ENCODE measurements at regions not wholly inside any gene's neighbourhood (a gene's known extent, or its start where the extent isn't known, plus 50 kb on each side); places are given as distances from the start of the nearest gene placed in this dataset.

GRCh38 chr17:79167486-79167885 lies 92.9 kb downstream of the ENGASE start:
- Histone ChIP-seq H3K4me3 (no peak overlapping the region), H3K27ac (no peak overlapping the region), H3K4me1 (no peaks in the 10 kb centered on the region), H3K9me3 (no peaks in the 10 kb centered on the region), H3K36me3 (no peaks in the 10 kb centered on the region), H3K27me3 (peaks cover 0 to 48% of the 10 kb centered on the region in 2 donors)
- WGBS, 2 donors = 82 to 84% methylated on average over 14 of the region's 14 CpGs
- TF ChIP-seq POLR2A (IDR thresholded peaks at IDR 0.05) = no peak
- no peak for TF ChIP-seq CTCF (IDR thresholded peaks at IDR 0.05)
- no peak for TF ChIP-seq EP300 (IDR thresholded peaks at IDR 0.05)
- no peak for DNase-seq (ENCODE audit: low spot score in 2 of 2)

GRCh38 chr17:79165756-79166473 lies 91.3 kb downstream of the ENGASE start:
- no peak for DNase-seq (ENCODE audit: low spot score in 2 of 2)
- no peak overlapping the region for H3K4me3 ChIP-seq
- no peak for TF ChIP-seq POLR2A (IDR thresholded peaks at IDR 0.05)
- no peak for TF ChIP-seq EP300 (IDR thresholded peaks at IDR 0.05)
- no peak for TF ChIP-seq CTCF (IDR thresholded peaks at IDR 0.05)
- no peaks in the 10 kb centered on the region for H3K4me1 ChIP-seq
- peaks cover 0 to 54% of the 10 kb centered on the region in 2 donors for H3K27me3 ChIP-seq
- H3K27ac ChIP-seq = no peak overlapping the region
- no peaks in the 10 kb centered on the region for H3K9me3 ChIP-seq
- 68 to 73% methylated on average over 22 to 23 of the region's 24 CpGs for WGBS, 2 donors
- H3K36me3 ChIP-seq = no peaks in the 10 kb centered on the region

- Histone ChIP-seq H3K9me3 (no peaks in the 10 kb centered on the region), H3K4me1 (no peaks in the 10 kb centered on the region), H3K27ac (no peak overlapping the region), H3K27me3 (peaks cover 0 to 56% of the 10 kb centered on the region in 2 donors), H3K36me3 (no peaks in the 10 kb centered on the region), H3K4me3 (no peak overlapping the region)
- WGBS, 2 donors = 44 to 57% methylated on average over 21 of the region's 21 CpGs
- DNase-seq (ENCODE audit: low spot score in 2 of 2) = no peak
- TF ChIP-seq POLR2A (IDR thresholded peaks at IDR 0.05) = no peak
- TF ChIP-seq EP300 (IDR thresholded peaks at IDR 0.05) = no peak
- TF ChIP-seq CTCF (IDR thresholded peaks at IDR 0.05) = no peak
Observed at GRCh38 chr17:79164913-79165695, 90.5 kb downstream of the ENGASE start.

- H3K27ac ChIP-seq = no peak overlapping the region
- 79 to 84% methylated on average over 11 to 16 of the region's 16 CpGs for WGBS, 2 donors
- H3K36me3 ChIP-seq = no peaks in the 10 kb centered on the region
- no peak overlapping the region for H3K4me3 ChIP-seq
- H3K27me3 ChIP-seq = peaks cover 0 to 63% of the 10 kb centered on the region in 2 donors
- no peaks in the 10 kb centered on the region for H3K9me3 ChIP-seq
- no peak for TF ChIP-seq EP300 (IDR thresholded peaks at IDR 0.05)
- no peak for TF ChIP-seq POLR2A (IDR thresholded peaks at IDR 0.05)
- no peak for TF ChIP-seq CTCF (IDR thresholded peaks at IDR 0.05)
- DNase-seq (ENCODE audit: low spot score in 2 of 2) = no peak
- no peaks in the 10 kb centered on the region for H3K4me1 ChIP-seq
Observed at GRCh38 chr17:79164408-79164807, 89.8 kb downstream of the ENGASE start.

- DNase-seq (ENCODE audit: low spot score in 2 of 2) = no peak
- no peak for TF ChIP-seq EP300 (IDR thresholded peaks at IDR 0.05)
- TF ChIP-seq POLR2A (IDR thresholded peaks at IDR 0.05) = no peak
- TF ChIP-seq CTCF (IDR thresholded peaks at IDR 0.05) = no peak
- WGBS, 2 donors = 63 to 76% methylated on average over 8 to 12 of the region's 12 CpGs
- H3K36me3 ChIP-seq = no peaks in the 10 kb centered on the region
- H3K27ac ChIP-seq = no peak overlapping the region
- peaks cover 0 to 73% of the 10 kb centered on the region in 2 donors for H3K27me3 ChIP-seq
- H3K9me3 ChIP-seq = no peaks in the 10 kb centered on the region
- H3K4me3 ChIP-seq = no peak overlapping the region
- no peaks in the 10 kb centered on the region for H3K4me1 ChIP-seq
Observed at GRCh38 chr17:79163071-79163470, 88.4 kb downstream of the ENGASE start.

All from tibial nerve (tissue), 4 donors.